H9 (cell line): ENCODE measurements at regions not wholly inside any gene's neighbourhood (a gene's known extent, or its start where the extent isn't known, plus 50 kb on each side); places are given as distances from the start of the nearest gene placed in this dataset.

Source experiments
- DNase-seq: peaks from one replicate; pipeline ENCODE4 v3.0.0-alpha.2; 2017
- H2AFZ ChIP-seq: one replicate; pipeline ENCODE4 v1.6.1; 2013; ENCODE audit warnings: mild to moderate bottlenecking, low read length, control low read depth, moderate library complexity
- H2AK5ac ChIP-seq: 2 replicates; pipeline ENCODE4 v1.6.1; 2013; ENCODE audit warnings: low read length, control low read depth, mixed read lengths; ENCODE audit not compliant: insufficient read length
- H2BK120ac ChIP-seq: one replicate; pipeline ENCODE4 v1.6.1; 2013; ENCODE audit warnings: low read depth, mild to moderate bottlenecking, low read length, control low read depth, inconsistent platforms; ENCODE audit not compliant: poor library complexity, severe bottlenecking
- H2BK12ac ChIP-seq: 2 replicates; pipeline ENCODE4 v1.6.1; 2013; ENCODE audit warnings: low read length, control low read depth, mixed read lengths, low read depth; ENCODE audit not compliant: insufficient read length
- H2BK15ac ChIP-seq: 2 replicates; pipeline ENCODE4 v1.6.1; 2013; ENCODE audit warnings: low read depth, low read length, control low read depth
- H2BK20ac ChIP-seq: one replicate; pipeline ENCODE4 v1.6.1; 2013; ENCODE audit warnings: low read depth, mild to moderate bottlenecking, low read length, control low read depth, inconsistent platforms; ENCODE audit not compliant: poor library complexity, severe bottlenecking
- H2BK5ac ChIP-seq: 2 replicates; pipeline ENCODE4 v1.6.1; 2013; ENCODE audit warnings: low read length, control low read depth, mixed read lengths; ENCODE audit not compliant: insufficient read length
- H3K14ac ChIP-seq: 2 replicates; pipeline ENCODE4 v1.6.1; 2013; ENCODE audit warnings: low read length, control low read depth; ENCODE audit not compliant: insufficient read depth
- H3K18ac ChIP-seq: 2 replicates; pipeline ENCODE4 v1.6.1; 2013; ENCODE audit warnings: low read depth, mild to moderate bottlenecking, mixed read lengths, low read length, control low read depth; ENCODE audit not compliant: insufficient read length
- H3K23ac ChIP-seq: 2 replicates; pipeline ENCODE4 v1.6.1; 2013; ENCODE audit warnings: low read length, control low read depth, mixed read lengths, low read depth; ENCODE audit not compliant: insufficient read length
- H3K23me2 ChIP-seq: 2 replicates; pipeline ENCODE4 v1.6.1; 2013; ENCODE audit warnings: low read depth, mild to moderate bottlenecking, mixed read lengths, low read length, control low read depth; ENCODE audit not compliant: insufficient read length, poor library complexity, severe bottlenecking
- H3K27ac ChIP-seq: 2 replicates; pipeline ENCODE4 v1.5.1; 2013; ENCODE audit warnings: low read length, control low read depth, mixed read lengths, low read depth; ENCODE audit not compliant: insufficient read length
- H3K27me3 ChIP-seq: 2 replicates; pipeline ENCODE4 v1.6.1; 2013; ENCODE audit warnings: low read length, control low read depth, inconsistent platforms; ENCODE audit not compliant: insufficient read depth
- H3K4ac ChIP-seq: 2 replicates; pipeline ENCODE4 v1.6.1; 2013; ENCODE audit warnings: low read depth, mild to moderate bottlenecking, control low read depth, inconsistent platforms, low read length, moderate library complexity
- H3K4me1 ChIP-seq: 2 replicates; pipeline ENCODE4 v1.6.1; 2013; ENCODE audit warnings: low read length, control low read depth, inconsistent platforms; ENCODE audit not compliant: insufficient read depth
- H3K4me2 ChIP-seq: 2 replicates; pipeline ENCODE4 v1.6.1; 2013; ENCODE audit warnings: low read length, control low read depth, mixed read lengths; ENCODE audit not compliant: insufficient read length, insufficient read depth
- H3K56ac ChIP-seq: 2 replicates; pipeline ENCODE4 v1.6.1; 2013; ENCODE audit warnings: low read depth, mild to moderate bottlenecking, mixed read lengths, low read length, control low read depth; ENCODE audit not compliant: insufficient read length
- H3K79me1 ChIP-seq: 2 replicates; pipeline ENCODE4 v1.6.1; 2013; ENCODE audit warnings: low read depth, mild to moderate bottlenecking, moderate library complexity, low read length, control low read depth, inconsistent platforms; ENCODE audit not compliant: insufficient read depth, poor library complexity, severe bottlenecking
- H3K79me2 ChIP-seq: 2 replicates; pipeline ENCODE4 v1.6.1; 2013; ENCODE audit warnings: low read length, control low read depth, inconsistent platforms; ENCODE audit not compliant: insufficient read depth
- H3K9ac ChIP-seq: 2 replicates; pipeline ENCODE4 v1.6.1; 2013; ENCODE audit warnings: low read length, control low read depth, mixed read lengths; ENCODE audit not compliant: insufficient read length; ENCODE audit errors: extremely low read depth
- H3K9me3 ChIP-seq: one replicate; pipeline ENCODE4 v1.6.1; 2013; ENCODE audit warnings: low read depth, low read length, inconsistent platforms; ENCODE audit not compliant: control insufficient read depth
- H3T11ph ChIP-seq: one replicate; pipeline ENCODE4 v1.6.1; 2013; ENCODE audit warnings: mild to moderate bottlenecking, low read length, control low read depth, inconsistent platforms
- H4K20me1 ChIP-seq: one replicate; pipeline ENCODE4 v1.6.1; 2013; ENCODE audit not compliant: control insufficient read depth, insufficient read length, insufficient read depth
- H4K5ac ChIP-seq: 2 replicates; pipeline ENCODE4 v1.6.1; 2013; ENCODE audit warnings: low read depth, mild to moderate bottlenecking, mixed read lengths, low read length, control low read depth; ENCODE audit not compliant: insufficient read length
- H4K8ac ChIP-seq: replicated peaks from 2 replicates; pipeline ENCODE4 v1.6.1; 2013; ENCODE audit warnings: low read length, control low read depth, mixed read lengths, low read depth; ENCODE audit not compliant: insufficient read length
- H4K91ac ChIP-seq: 2 replicates; pipeline ENCODE4 v1.6.1; 2013; ENCODE audit warnings: low read depth, mild to moderate bottlenecking, moderate library complexity, mixed read lengths, low read length, control low read depth; ENCODE audit not compliant: insufficient read length
- H3K27ac Mint-ChIP-seq, 3 experiments: 2 replicates in 2 of 3; 3 replicates in 1 of 3; pipeline ENCODE4 v1.8.0; 2020 to 2021; ENCODE audit warnings: mixed read lengths in 3 of 3, mild to moderate bottlenecking in 1 of 3, moderate library complexity in 1 of 3
- H3K27me3 Mint-ChIP-seq: 2 replicates; pipeline ENCODE4 v1.8.0; 2021; ENCODE audit warnings: low read depth, mild to moderate bottlenecking, moderate library complexity, mixed read lengths
- H3K36me3 Mint-ChIP-seq, 3 experiments: 2 replicates in 2 of 3; 3 replicates in 1 of 3; pipeline ENCODE4 v1.8.0; 2020 to 2021; ENCODE audit warnings: low read depth in 3 of 3, mixed read lengths in 3 of 3; ENCODE audit not compliant: insufficient read depth in 1 of 3
- H3K4me1 Mint-ChIP-seq, 2 experiments: 2 replicates each; pipeline ENCODE4 v1.8.0; 2020; ENCODE audit warnings: mixed read lengths in 2 of 2
- H3K4me3 Mint-ChIP-seq, 2 experiments: 2 replicates in 1 of 2; 3 replicates in 1 of 2; pipeline ENCODE4 v1.8.0; 2020 to 2021; ENCODE audit warnings: mild to moderate bottlenecking in 2 of 2, mixed read lengths in 2 of 2, moderate library complexity in 1 of 2
- H3K9me3 Mint-ChIP-seq, 2 experiments: 2 replicates in 1 of 2; 3 replicates in 1 of 2; pipeline ENCODE4 v1.8.0; 2020; ENCODE audit warnings: mild to moderate bottlenecking in 2 of 2, mixed read lengths in 2 of 2, moderate library complexity in 1 of 2
- WGBS: extraction: QIAGEN DNeasy Blood & Tissue Kit; methylation state at CpG from one replicate; pipeline ENCODE4 v1.1.7; 2013; ENCODE audit warnings: missing lambda C conversion rate, low lambda C conversion rate, mixed read lengths; ENCODE audit not compliant: insufficient read length; ENCODE audit errors: extremely low coverage; 5-methylcytosine and 5-hydroxymethylcytosine counted together
- TF ChIP-seq, protein P1 (sequence below): fragments of 200-600 bp; sonication (generic); conservative IDR thresholded peaks from 3 replicates; pipeline ENCODE4 v1.8.0; 2021; ENCODE audit warnings: antibody characterized with exemption, mild to moderate bottlenecking

DNA sequence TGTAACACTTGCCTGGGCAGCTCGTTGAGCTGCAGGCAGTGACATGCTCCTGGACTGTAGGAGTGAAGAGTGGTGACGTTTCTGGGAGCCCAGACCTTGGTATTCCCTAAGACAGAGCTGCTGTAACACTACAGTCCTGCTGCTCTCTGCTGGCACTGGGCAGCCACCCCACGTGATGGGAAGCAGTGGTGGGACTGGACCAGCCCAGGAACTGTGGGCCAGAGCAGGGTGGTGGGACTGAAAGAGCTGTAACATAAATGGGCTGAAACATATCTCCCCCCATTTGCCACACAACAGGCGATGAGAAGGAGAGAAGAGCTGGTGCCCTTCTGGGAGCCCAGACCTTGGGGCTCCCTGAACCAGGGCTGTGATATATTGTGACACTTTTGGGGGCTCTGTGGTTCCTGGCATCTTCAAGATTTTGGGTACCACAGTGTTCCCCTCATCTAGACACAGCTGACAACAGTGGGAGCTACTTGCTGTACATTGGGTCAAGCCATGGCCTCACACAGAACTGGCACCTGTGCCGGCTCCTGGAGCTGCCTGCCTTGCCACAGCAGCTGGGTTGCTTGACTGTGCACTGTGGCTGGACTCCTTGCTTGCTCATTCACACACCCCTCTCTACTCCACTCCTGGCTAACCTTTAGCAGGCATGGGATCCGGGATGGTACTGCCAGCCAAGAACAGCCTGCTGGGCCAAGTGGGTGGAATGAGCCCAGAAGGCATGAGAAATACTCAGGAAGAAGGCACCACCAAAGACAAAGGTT lies 161.3 kb upstream of the PCDH15 start:
- no peaks in the 10 kb centered on the region; the same call in 1 of the 2 replicates for H3K27me3 Mint-ChIP-seq
- no peak overlapping the region for H3K4me3 Mint-ChIP-seq
- H3K79me1 ChIP-seq: no peaks in the 10 kb centered on the region
- H3K14ac ChIP-seq: no peak overlapping the region
- no peak overlapping the region for H2BK20ac ChIP-seq
- no peak overlapping the region for H2BK5ac ChIP-seq
- no peaks in the 10 kb centered on the region for H4K20me1 ChIP-seq
- H3K9ac ChIP-seq: no peak overlapping the region
- H3T11ph ChIP-seq: no peak overlapping the region
- H4K5ac ChIP-seq: no peak overlapping the region
- H3K79me2 ChIP-seq: no peaks in the 10 kb centered on the region
- H3K27ac ChIP-seq: no peak overlapping the region
- H3K23ac ChIP-seq: no peak overlapping the region
- DNase-seq: no peak
- TF ChIP-seq, protein P1, sequence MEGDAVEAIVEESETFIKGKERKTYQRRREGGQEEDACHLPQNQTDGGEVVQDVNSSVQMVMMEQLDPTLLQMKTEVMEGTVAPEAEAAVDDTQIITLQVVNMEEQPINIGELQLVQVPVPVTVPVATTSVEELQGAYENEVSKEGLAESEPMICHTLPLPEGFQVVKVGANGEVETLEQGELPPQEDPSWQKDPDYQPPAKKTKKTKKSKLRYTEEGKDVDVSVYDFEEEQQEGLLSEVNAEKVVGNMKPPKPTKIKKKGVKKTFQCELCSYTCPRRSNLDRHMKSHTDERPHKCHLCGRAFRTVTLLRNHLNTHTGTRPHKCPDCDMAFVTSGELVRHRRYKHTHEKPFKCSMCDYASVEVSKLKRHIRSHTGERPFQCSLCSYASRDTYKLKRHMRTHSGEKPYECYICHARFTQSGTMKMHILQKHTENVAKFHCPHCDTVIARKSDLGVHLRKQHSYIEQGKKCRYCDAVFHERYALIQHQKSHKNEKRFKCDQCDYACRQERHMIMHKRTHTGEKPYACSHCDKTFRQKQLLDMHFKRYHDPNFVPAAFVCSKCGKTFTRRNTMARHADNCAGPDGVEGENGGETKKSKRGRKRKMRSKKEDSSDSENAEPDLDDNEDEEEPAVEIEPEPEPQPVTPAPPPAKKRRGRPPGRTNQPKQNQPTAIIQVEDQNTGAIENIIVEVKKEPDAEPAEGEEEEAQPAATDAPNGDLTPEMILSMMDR: no peak
- no peak overlapping the region for H3K4ac ChIP-seq
- H3K4me2 ChIP-seq: no peak overlapping the region
- H3K4me1 Mint-ChIP-seq: no peaks in the 10 kb centered on the region
- H2BK120ac ChIP-seq: no peak overlapping the region
- peaks cover 10% of the 10 kb centered on the region for H3K9me3 ChIP-seq
- H3K18ac ChIP-seq: no peak overlapping the region
- H2BK15ac ChIP-seq: no peak overlapping the region
- no peaks in the 10 kb centered on the region for H3K4me1 ChIP-seq
- H3K9me3 Mint-ChIP-seq: peaks cover 8 to 11% of the 10 kb centered on the region in 2 experiments; a peak in 4 of 5 replicates
- peak overlapping the region in 1 of 3 experiments; percentile 59; a peak in 1 of 7 replicates for H3K27ac Mint-ChIP-seq
- no peak overlapping the region for H2BK12ac ChIP-seq
- no peak overlapping the region for H2AK5ac ChIP-seq
- H4K91ac ChIP-seq: no peak overlapping the region
- H4K8ac ChIP-seq: no peak overlapping the region
- WGBS: no CpG with 5 or more reads among the region's 6 CpGs
- no peaks in the 10 kb centered on the region for H3K23me2 ChIP-seq
- H3K27me3 ChIP-seq: no peaks in the 10 kb centered on the region
- no peak overlapping the region for H3K56ac ChIP-seq
- peaks cover 0 to 9% (median 5%) of the 10 kb centered on the region in 3 experiments; a peak in 5 of 7 replicates for H3K36me3 Mint-ChIP-seq
- H2AFZ ChIP-seq: no peak overlapping the region
